ENCODE measurements at regions not wholly inside any gene's neighbourhood (a gene's known extent, or its start where the extent isn't known, plus 50 kb on each side); places are given as distances from the start of the nearest gene placed in this dataset.

GRCh38 chr2:138447889-138448570 is 53.5 kb upstream of the SPOPL start:
- H3K9me3 ChIP-seq: no peaks in the 10 kb centered on the region
- intact Hi-C loops (cut with DNase I): no loop called here
- H3K27ac ChIP-seq (replicated peaks in 1 of 4): no peak overlapping the region
- TF ChIP-seq POLR2A (IDR thresholded peaks at IDR 0.05; ENCODE audit: low read depth): no peak
- TF ChIP-seq CTCF (IDR thresholded peaks at IDR 0.05): no peak
- no peak for TF ChIP-seq EP300 (IDR thresholded peaks at IDR 0.05)
- TF ChIP-seq POLR2AphosphoS5 (IDR thresholded peaks at IDR 0.05): no peak
- H3K4me1 ChIP-seq: no peaks in the 10 kb centered on the region
- H3K27me3 ChIP-seq: no peaks in the 10 kb centered on the region
- DNase-seq (ENCODE audit: extremely low spot score): no peak
- 79% methylated on average over 2 of the region's 2 CpGs for WGBS
- no peaks in the 10 kb centered on the region for H3K36me3 ChIP-seq
- H3K4me3 ChIP-seq: no peak overlapping the region

Measured in esophagus muscularis mucosa (tissue), 4 donors.